ENCODE measurements at regions not wholly inside any gene's neighbourhood (a gene's known extent, or its start where the extent isn't known, plus 50 kb on each side); places are given as distances from the start of the nearest gene placed in this dataset.
"Not testable (repeated sequence)": the region's sequence is repeated elsewhere in the genome, so short reads cannot be mapped to it uniquely, and the experiment has no call there.

DNA sequence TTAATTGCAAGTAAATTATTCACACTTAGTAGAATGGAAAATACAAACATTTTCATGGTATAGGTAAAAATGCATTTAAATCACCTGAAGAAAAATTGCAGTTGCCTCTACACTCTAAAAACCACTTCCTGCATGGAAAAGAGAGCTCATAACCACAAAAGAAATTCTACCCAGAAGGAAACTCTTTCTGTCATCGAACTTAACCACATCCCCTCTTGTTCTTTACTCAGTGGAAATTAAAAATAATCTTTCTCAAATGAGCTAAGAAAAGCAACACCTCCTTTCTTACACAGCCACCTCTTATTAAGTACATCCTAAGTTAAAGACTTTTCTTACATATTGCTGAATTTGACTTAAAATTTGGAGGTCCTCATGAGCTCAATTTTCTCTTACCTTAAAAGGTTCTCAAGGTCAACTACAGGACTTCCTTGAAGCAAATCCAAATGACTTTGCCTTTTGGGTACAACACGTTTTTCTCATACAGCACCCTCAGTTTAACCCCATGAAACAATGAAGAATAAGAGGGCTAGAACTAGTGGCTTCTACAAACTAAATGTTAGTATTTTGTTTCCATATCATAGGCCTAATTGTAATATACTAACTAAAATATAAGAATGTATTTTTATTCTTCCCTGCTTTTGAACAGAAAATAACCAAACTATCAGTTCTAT lies 109.1 kb upstream of the CRIM1 start:
- in situ Hi-C loops (cut with HindIII; ENCODE audit: low pct_ligation_motif_present, low pct_unique_long_range_greater_than_20kb, low sequenced_read_pairs), result no loop called here

DNA sequence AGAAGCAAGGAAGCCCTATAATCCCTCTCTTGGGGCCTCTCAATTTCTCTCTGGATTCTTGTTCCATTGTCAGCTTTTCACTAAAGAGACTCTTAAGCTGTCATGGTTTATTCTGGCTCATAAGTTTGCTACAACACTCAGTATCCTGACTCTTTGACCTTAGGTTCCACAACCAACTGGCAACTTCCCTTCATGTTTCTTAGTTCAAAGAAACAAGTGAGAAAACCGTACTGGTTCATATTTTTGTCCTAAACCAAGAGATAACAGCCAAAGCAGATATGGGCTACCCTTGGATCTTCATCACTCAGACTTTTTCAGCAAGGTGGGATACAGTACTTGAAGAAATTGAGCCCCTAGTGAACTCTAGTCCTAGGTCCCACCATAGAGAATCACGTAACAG lies 109.9 kb upstream of the CRIM1 start:
- no peak for DNase-seq
- in situ Hi-C loops (cut with HindIII; ENCODE audit: low pct_ligation_motif_present, low pct_unique_long_range_greater_than_20kb, low sequenced_read_pairs), result no loop called here

More for the DNA sequence above, 109.1 kb upstream of the CRIM1 start:
- no peak for DNase-seq

DNA sequence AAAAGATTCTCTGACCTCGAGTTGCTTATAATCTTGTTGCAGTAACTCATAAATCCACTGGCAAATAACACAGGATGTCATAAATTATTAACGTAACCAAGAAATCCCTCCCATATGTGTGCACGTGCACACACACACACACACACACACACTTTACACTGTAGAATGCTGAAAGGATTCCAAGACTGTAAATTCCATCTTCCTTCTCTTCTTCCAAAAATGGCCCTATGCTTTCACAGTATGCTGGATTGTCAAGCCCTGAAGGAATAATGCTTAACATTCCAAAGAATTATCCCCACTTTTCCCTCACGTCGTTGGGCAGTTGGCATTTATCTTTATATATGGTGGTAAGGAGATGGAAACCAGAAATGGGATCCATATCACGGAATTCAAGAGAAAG lies 117.5 kb upstream of the CRIM1 start:
- DNase-seq, result no peak
- in situ Hi-C loops (cut with HindIII; ENCODE audit: low pct_ligation_motif_present, low pct_unique_long_range_greater_than_20kb, low sequenced_read_pairs), result no loop called here

- in situ Hi-C loops (cut with HindIII; ENCODE audit: low pct_ligation_motif_present, low pct_unique_long_range_greater_than_20kb, low sequenced_read_pairs), result no loop called here
- DNase-seq, result no peak
Measured at GRCh38 chr2:36235882-36236281, 119.7 kb upstream of the CRIM1 start.

DNA sequence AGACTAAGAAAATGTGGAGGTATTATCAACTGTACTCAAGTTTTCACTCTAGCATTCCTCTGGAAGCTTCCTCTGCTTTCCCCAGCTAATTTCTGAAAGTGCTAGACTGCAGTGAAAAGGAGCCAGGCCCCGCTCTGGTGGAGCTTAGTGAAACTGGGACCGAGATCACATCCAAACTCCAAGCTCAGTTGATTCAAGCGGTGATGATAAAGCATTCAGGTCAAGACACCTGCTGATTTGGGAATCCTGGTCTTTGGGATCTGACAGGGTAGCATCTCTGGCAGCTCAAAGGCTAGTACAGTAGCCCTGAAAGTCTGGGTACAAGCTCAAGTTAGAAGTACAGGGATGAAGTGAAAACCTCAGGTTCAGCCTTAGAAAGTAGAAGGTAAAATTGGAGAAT lies 120.2 kb upstream of the CRIM1 start:
- DNase-seq, result no peak
- in situ Hi-C loops (cut with HindIII; ENCODE audit: low pct_ligation_motif_present, low pct_unique_long_range_greater_than_20kb, low sequenced_read_pairs), result no loop called here

GRCh38 chr2:36223259-36223658 lies 132.3 kb upstream of the CRIM1 start:
- DNase-seq, result no peak
- in situ Hi-C loops (cut with HindIII; ENCODE audit: low pct_ligation_motif_present, low pct_unique_long_range_greater_than_20kb, low sequenced_read_pairs), result no loop called here

- no peak for DNase-seq
- in situ Hi-C loops (cut with HindIII; ENCODE audit: low pct_ligation_motif_present, low pct_unique_long_range_greater_than_20kb, low sequenced_read_pairs), result no loop called here
Measured at GRCh38 chr2:36222485-36222884, 133.1 kb upstream of the CRIM1 start.

DNA sequence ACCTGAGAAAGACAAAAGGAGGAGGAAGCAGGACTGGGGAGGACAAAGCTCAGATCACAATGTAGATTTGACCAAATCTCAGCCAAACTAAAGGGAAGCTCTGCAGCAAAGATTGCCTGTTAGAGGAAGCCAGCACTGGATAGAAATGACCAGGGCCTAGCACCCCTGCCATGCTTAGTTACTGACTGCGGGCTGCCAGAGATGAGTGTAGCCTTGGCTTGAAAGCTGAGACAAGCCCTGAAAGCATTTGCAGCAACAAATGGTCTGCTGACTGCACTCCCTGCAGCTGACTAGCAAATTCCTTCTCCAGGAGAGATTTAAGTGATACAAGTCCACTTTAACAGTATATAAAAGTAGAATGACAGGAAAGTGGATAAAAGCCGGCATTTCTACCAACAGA lies 140.9 kb upstream of the CRIM1 start:
- in situ Hi-C loops (cut with HindIII; ENCODE audit: low pct_ligation_motif_present, low pct_unique_long_range_greater_than_20kb, low sequenced_read_pairs), result no loop called here
- DNase-seq, result no peak

DNA sequence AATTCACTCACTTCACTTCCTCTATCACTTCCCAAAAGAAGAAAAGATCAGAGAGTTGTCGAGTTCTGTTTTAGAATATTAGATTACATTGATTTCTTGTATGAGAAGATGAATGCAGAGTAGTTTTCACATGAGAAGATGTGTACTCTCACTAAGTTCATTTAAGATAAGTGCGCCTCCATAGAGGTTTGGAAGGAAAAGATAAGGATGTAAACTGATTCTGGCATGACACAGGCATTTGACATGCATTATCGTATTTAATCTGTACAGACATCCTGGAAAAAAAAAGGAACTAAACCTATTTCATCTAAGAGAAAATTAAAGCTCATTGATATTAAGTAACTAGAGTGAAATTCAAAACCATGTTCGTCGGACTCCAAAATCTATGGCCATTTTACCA lies 152.2 kb upstream of the CRIM1 start:
- in situ Hi-C loops (cut with HindIII; ENCODE audit: low pct_ligation_motif_present, low pct_unique_long_range_greater_than_20kb, low sequenced_read_pairs), result no loop called here
- DNase-seq, result no peak

DNA sequence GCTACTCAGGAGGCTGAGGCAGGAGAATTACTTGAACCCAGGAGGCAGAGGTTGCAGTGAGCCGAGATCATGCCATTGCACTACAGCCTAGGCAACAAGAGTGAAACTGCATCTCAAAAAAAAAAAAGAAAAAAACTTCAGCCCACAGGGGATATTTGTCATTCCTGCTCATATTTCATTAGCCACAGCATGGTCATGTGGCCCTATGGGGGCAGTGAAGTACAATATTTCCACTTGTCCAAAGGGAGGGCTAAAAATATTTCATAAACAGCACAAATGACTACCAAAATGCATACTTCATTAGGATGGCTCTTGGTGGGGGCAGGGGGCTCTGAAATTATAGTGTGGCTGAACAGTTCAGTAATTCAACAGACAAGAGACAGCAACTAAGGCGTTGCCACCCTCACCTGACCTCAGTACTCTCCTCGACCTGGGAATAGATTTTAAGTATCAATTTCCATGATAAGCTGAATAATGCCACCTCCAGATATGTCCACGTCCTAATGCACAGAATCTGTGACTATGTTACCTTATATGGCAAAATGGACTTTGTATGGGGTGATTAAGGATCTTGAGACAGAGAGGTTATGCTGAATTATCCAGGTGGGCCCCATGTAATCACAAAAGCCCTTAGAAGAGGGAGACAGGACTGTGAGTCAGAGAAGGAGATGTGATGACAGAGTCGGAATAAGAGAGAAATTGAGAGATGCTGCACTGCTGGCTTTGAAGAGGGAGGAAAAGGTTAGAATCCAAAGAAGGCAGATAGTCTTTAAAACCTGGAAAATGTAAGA lies 158.2 kb upstream of the CRIM1 start:
- in situ Hi-C loops (cut with HindIII; ENCODE audit: low pct_ligation_motif_present, low pct_unique_long_range_greater_than_20kb, low sequenced_read_pairs), result no loop called here
- no peak for DNase-seq

GRCh38 chr2:36193680-36194079 lies 161.9 kb upstream of the CRIM1 start:
- in situ Hi-C loops (cut with HindIII; ENCODE audit: low pct_ligation_motif_present, low pct_unique_long_range_greater_than_20kb, low sequenced_read_pairs), result no loop called here
- DNase-seq, result no peak

DNA sequence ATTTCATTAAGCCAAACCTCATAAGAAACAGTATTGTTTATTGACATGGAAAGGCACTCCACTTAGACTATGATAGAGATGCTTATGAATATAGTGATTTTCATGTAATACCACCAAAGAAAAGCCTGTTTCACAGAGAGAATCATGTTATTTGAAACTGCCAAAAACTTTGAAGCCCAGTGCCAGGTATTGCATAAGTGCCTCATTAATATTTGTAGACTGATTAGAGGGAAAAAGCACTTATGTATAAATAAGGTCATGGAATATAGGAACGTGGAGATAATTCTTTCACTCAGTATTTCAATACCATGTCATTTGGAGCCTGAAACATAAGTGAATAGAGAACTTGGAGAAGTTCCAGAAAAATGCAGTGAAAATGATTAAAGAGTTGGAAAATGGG lies 162.6 kb upstream of the CRIM1 start:
- DNase-seq, result no peak
- in situ Hi-C loops (cut with HindIII; ENCODE audit: low pct_ligation_motif_present, low pct_unique_long_range_greater_than_20kb, low sequenced_read_pairs), result no loop called here

GRCh38 chr2:36190097-36190496 lies 165.5 kb upstream of the CRIM1 start:
- DNase-seq, result no peak
- in situ Hi-C loops (cut with HindIII; ENCODE audit: low pct_ligation_motif_present, low pct_unique_long_range_greater_than_20kb, low sequenced_read_pairs), result no loop called here

DNA sequence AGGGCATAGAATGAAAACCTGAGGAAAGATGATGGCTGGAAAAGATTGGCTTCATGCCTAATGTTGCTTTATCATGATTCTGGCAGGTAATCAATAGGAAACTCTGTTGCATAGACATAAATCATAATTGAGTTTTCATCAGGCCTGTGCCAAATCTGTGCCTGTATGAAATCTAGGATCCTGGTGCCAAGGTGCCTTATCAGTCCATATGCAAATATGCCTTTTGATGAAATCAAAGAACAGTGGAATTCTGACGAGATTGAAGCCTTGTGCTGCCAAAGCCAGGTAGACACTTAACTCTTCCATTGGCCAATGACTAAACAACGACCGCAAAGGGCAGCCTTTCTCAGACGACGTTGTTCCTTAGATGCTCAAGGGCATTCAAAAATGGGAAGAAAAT lies 170.0 kb upstream of the CRIM1 start:
- DNase-seq, result no peak
- in situ Hi-C loops (cut with HindIII; ENCODE audit: low pct_ligation_motif_present, low pct_unique_long_range_greater_than_20kb, low sequenced_read_pairs), result no loop called here

GRCh38 chr2:36184848-36185247 lies 170.7 kb upstream of the CRIM1 start:
- in situ Hi-C loops (cut with HindIII; ENCODE audit: low pct_ligation_motif_present, low pct_unique_long_range_greater_than_20kb, low sequenced_read_pairs), result no loop called here
- no peak for DNase-seq

GRCh38 chr2:36180789-36181482 lies 174.6 kb upstream of the CRIM1 start:
- in situ Hi-C loops (cut with HindIII; ENCODE audit: low pct_ligation_motif_present, low pct_unique_long_range_greater_than_20kb, low sequenced_read_pairs); DNase-seq: not testable (repeated sequence)

DNA sequence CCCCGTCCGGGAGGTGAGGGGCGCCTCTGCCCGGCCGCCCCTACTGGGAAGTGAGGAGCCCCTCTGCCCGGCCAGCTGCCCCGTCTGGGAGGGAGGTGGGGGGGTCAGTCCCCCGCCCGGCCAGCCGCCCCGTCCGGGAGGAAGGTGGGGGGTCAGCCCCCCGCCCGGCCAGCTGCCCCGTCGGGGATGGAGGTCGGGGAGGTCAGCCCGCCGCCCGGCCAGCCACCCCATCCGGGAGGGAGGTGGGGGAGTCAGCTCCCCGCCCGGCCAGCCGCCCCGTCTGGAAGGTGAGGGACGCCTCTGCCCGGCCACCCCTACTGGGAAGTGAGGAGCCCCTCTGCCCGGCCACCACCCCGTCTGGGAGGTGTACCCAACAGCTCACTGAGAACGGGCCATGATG lies 175.3 kb upstream of the CRIM1 start:
- DNase-seq; in situ Hi-C loops (cut with HindIII; ENCODE audit: low pct_ligation_motif_present, low pct_unique_long_range_greater_than_20kb, low sequenced_read_pairs): not testable (repeated sequence)

DNA sequence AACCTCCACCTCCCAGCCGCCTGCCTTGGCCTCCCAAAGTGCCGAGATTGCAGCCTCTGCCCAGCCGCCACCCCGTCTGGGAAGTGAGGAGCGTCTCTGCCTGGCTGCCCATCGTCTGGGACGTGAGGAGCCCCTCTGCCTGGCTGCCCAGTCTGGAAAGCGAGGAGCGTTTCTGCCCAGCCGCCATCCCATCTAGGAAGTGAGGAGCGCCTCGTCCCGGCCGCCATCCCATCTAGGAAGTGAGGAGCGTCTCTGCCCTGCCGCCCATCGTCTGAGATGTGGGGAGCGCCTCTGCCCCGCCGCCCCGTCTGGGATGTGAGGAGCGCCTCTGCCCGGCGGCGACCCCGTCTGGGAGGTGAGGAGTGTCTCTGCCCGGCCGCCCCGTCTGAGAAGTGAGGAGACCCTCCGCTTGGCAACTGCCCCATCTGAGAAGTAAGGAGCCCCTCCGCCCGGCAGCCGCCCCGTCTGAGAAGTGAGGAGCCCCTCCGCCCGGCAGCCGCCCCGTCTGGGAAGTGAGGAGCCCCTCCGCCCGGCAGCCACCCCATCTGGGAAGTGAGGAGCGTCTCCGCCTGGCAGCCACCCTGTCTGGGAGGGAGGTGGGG lies 175.8 kb upstream of the CRIM1 start:
- in situ Hi-C loops (cut with HindIII; ENCODE audit: low pct_ligation_motif_present, low pct_unique_long_range_greater_than_20kb, low sequenced_read_pairs), result not testable (repeated sequence)

GRCh38 chr2:36178384-36178783 lies 177.2 kb upstream of the CRIM1 start:
- in situ Hi-C loops (cut with HindIII; ENCODE audit: low pct_ligation_motif_present, low pct_unique_long_range_greater_than_20kb, low sequenced_read_pairs), result no loop called here
- no peak for DNase-seq

More for the DNA sequence above, 175.8 kb upstream of the CRIM1 start:
- not testable (repeated sequence) for DNase-seq
